ENCODE measurements at regions not wholly inside any gene's neighbourhood (a gene's known extent, or its start where the extent isn't known, plus 50 kb on each side); places are given as distances from the start of the nearest gene placed in this dataset.

- TF ChIP-seq SPI1 (IDR thresholded peaks at IDR 0.05; ENCODE audit: borderline replicate concordance, low read depth) (no peak), GABPA (IDR thresholded peaks at IDR 0.05; ENCODE audit: low read depth) (no peak), POLR2AphosphoS5 (IDR thresholded peaks at IDR 0.05; ENCODE audit: low read depth) (no peak), REST (IDR thresholded peaks at IDR 0.05; ENCODE audit: insufficient replicate concordance, low read depth) (no peak), CTCF (IDR thresholded peaks at IDR 0.05; ENCODE audit: insufficient read depth, low read length) (no peak)
- Histone ChIP-seq H3K27me3 (ENCODE audit: insufficient read depth, poor library complexity, severe bottlenecking) (no peaks in the 10 kb centered on the region), H3K4me3 (replicated peaks; ENCODE audit: insufficient read depth, low read length) (no peak overlapping the region), H3K27ac (replicated peaks) (no peak overlapping the region)
- no peak for DNase-seq (ENCODE audit: low read depth in 1 of 2, low spot score in 1 of 2)
Observed at GRCh38 chr6:147042679-147043078, 161.5 kb upstream of the STXBP5 start.

- no peak overlapping the region; the same call in 1 of the 2 replicates for H3K27ac ChIP-seq (replicated peaks)
- H3K27me3 ChIP-seq (ENCODE audit: insufficient read depth, poor library complexity, severe bottlenecking) = no peaks in the 10 kb centered on the region
- TF ChIP-seq GABPA (IDR thresholded peaks at IDR 0.05; ENCODE audit: low read depth) (no peak), SPI1 (IDR thresholded peaks at IDR 0.05; ENCODE audit: borderline replicate concordance, low read depth) (no peak), POLR2AphosphoS5 (IDR thresholded peaks at IDR 0.05; ENCODE audit: low read depth) (no peak), REST (IDR thresholded peaks at IDR 0.05; ENCODE audit: insufficient replicate concordance, low read depth) (no peak), CTCF (IDR thresholded peaks at IDR 0.05; ENCODE audit: insufficient read depth, low read length) (no peak)
- DNase-seq (ENCODE audit: low read depth in 1 of 2, low spot score in 1 of 2) = no peak
- H3K4me3 ChIP-seq (replicated peaks; ENCODE audit: insufficient read depth, low read length) = no peak overlapping the region
Observed at GRCh38 chr6:147043994-147044477, 160.2 kb upstream of the STXBP5 start.

- no peak overlapping the region for H3K4me3 ChIP-seq (replicated peaks; ENCODE audit: insufficient read depth, low read length)
- no peaks in the 10 kb centered on the region for H3K27me3 ChIP-seq (ENCODE audit: insufficient read depth, poor library complexity, severe bottlenecking)
- H3K27ac ChIP-seq (replicated peaks) = no peak overlapping the region
- TF ChIP-seq POLR2AphosphoS5 (IDR thresholded peaks at IDR 0.05; ENCODE audit: low read depth) = no peak
- TF ChIP-seq GABPA (IDR thresholded peaks at IDR 0.05; ENCODE audit: low read depth) = no peak
- TF ChIP-seq CTCF (IDR thresholded peaks at IDR 0.05; ENCODE audit: insufficient read depth, low read length) = no peak
- no peak for TF ChIP-seq REST (IDR thresholded peaks at IDR 0.05; ENCODE audit: insufficient replicate concordance, low read depth)
- TF ChIP-seq SPI1 (IDR thresholded peaks at IDR 0.05; ENCODE audit: borderline replicate concordance, low read depth) = no peak
- no peak for DNase-seq (ENCODE audit: low read depth in 1 of 2, low spot score in 1 of 2)
Observed at GRCh38 chr6:147046141-147046877, 157.9 kb upstream of the STXBP5 start.
